ENCODE measurements at regions not wholly inside any gene's neighbourhood (a gene's known extent, or its start where the extent isn't known, plus 50 kb on each side); places are given as distances from the start of the nearest gene placed in this dataset.

DNA sequence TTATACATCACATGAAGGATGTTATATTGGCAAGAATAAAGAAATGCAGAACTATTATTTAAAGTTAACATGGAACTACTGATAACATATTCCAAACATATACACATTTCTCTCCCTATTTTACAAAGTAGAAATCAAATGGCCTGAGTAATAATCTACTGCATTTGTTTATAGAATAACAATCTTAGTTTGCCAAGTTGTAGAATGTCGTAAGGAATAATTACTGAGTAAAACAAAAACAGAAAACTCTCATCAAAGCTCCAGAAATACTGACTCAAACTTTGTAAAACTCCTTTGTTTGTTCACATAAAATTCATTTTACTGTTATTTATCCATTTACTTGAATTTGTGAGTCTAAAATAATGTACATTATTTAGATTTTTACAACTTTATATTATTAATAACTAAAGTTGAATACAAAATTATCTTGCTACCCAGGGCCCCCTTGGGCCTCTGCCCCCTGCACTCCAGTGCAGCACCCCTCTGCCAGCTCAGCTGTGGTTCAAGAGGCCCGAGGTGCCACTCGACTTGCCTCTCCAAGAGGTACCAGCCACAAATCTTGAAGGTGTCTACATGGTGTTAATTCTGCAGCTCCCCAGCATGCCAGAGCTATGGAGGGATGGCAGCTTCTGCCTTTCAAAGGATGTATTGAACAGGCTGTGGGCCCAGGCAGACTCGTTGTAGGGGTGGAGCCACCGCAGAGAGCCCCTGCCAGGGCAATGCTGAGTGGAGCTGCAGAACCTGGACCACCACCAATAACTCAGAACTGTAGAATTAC, 2819.7 kb downstream of the PCDH9 start:
- TF ChIP-seq, protein P1, sequence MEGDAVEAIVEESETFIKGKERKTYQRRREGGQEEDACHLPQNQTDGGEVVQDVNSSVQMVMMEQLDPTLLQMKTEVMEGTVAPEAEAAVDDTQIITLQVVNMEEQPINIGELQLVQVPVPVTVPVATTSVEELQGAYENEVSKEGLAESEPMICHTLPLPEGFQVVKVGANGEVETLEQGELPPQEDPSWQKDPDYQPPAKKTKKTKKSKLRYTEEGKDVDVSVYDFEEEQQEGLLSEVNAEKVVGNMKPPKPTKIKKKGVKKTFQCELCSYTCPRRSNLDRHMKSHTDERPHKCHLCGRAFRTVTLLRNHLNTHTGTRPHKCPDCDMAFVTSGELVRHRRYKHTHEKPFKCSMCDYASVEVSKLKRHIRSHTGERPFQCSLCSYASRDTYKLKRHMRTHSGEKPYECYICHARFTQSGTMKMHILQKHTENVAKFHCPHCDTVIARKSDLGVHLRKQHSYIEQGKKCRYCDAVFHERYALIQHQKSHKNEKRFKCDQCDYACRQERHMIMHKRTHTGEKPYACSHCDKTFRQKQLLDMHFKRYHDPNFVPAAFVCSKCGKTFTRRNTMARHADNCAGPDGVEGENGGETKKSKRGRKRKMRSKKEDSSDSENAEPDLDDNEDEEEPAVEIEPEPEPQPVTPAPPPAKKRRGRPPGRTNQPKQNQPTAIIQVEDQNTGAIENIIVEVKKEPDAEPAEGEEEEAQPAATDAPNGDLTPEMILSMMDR (IDR thresholded peaks at IDR 0.05): no peak
- no peak for TF ChIP-seq POLR2A (IDR thresholded peaks at IDR 0.05)
